Neural progenitor cell (in vitro differentiated cells): ENCODE measurements at regions not wholly inside any gene's neighbourhood (a gene's known extent, or its start where the extent isn't known, plus 50 kb on each side); places are given as distances from the start of the nearest gene placed in this dataset.

Source experiments
- DNase-seq: peaks from one replicate; pipeline ENCODE4 v3.0.0-alpha.2; 2016; ENCODE audit warnings: low spot score
- H2AFZ ChIP-seq: fragments of 200-600 bp; sonication (generic); replicated peaks from 2 replicates; pipeline ENCODE4 v1.6.1; 2016; ENCODE audit warnings: antibody characterized with exemption
- H3F3A ChIP-seq: fragments of 200-600 bp; sonication (generic); 2 replicates; pipeline ENCODE4 v1.6.1; 2016; ENCODE audit warnings: antibody characterized with exemption, low read depth
- H3K27ac ChIP-seq: fragments of 200-600 bp; sonication (generic); 2 replicates; pipeline ENCODE4 v1.5.1; 2016; ENCODE audit warnings: mild to moderate bottlenecking
- H3K27me3 ChIP-seq: fragments of 200-600 bp; sonication (generic); 2 replicates; pipeline ENCODE4 v1.6.1; 2016; ENCODE audit warnings: mild to moderate bottlenecking, moderate library complexity
- H3K36me3 ChIP-seq: fragments of 200-600 bp; sonication (generic); 2 replicates; pipeline ENCODE4 v1.5.1; 2016
- H3K4me1 ChIP-seq: fragments of 200-600 bp; sonication (generic); 2 replicates; pipeline ENCODE4 v1.6.1; 2016; ENCODE audit warnings: mixed run types
- H3K4me2 ChIP-seq: fragments of 200-600 bp; sonication (generic); 2 replicates; pipeline ENCODE4 v1.6.1; 2016
- H3K4me3 ChIP-seq: fragments of 200-600 bp; sonication (generic); 2 replicates; pipeline ENCODE4 v1.5.1; 2016
- H3K79me2 ChIP-seq: fragments of 200-600 bp; sonication (generic); 2 replicates; pipeline ENCODE4 v1.6.1; 2016; ENCODE audit warnings: low read depth
- H3K9ac ChIP-seq: fragments of 200-600 bp; sonication (generic); 2 replicates; pipeline ENCODE4 v1.6.1; 2016
- H3K9me3 ChIP-seq: fragments of 200-600 bp; sonication (generic); 2 replicates; pipeline ENCODE4 v1.5.1; 2016; ENCODE audit warnings: low read depth
- H4K20me1 ChIP-seq: fragments of 200-600 bp; sonication (generic); 2 replicates; pipeline ENCODE4 v1.6.1; 2016; ENCODE audit warnings: low read depth
- H3K27ac Mint-ChIP-seq: 3 replicates; pipeline ENCODE4 v1.8.0; 2021; ENCODE audit warnings: mixed read lengths
- H3K27me3 Mint-ChIP-seq: 2 replicates; pipeline ENCODE4 v1.8.0; 2022; ENCODE audit warnings: low read depth, mild to moderate bottlenecking, inconsistent platforms, moderate library complexity, mixed read lengths; ENCODE audit not compliant: insufficient read depth
- H3K36me3 Mint-ChIP-seq: 3 replicates; pipeline ENCODE4 v1.8.0; 2021; ENCODE audit warnings: mixed read lengths
- H3K4me1 Mint-ChIP-seq: 3 replicates; pipeline ENCODE4 v1.8.0; 2021; ENCODE audit warnings: mixed read lengths
- H3K4me3 Mint-ChIP-seq: 3 replicates; pipeline ENCODE4 v1.8.0; 2021; ENCODE audit warnings: mild to moderate bottlenecking, moderate library complexity, mixed read lengths
- H3K9me3 Mint-ChIP-seq: 3 replicates; pipeline ENCODE4 v1.8.0; 2020; ENCODE audit warnings: mixed read lengths
- CTCF ChIP-seq: fragments of 200-600 bp; sonication (generic); IDR thresholded peaks from 2 replicates; pipeline ENCODE4 v1.5.1; 2017; ENCODE audit warnings: antibody characterized with exemption, mild to moderate bottlenecking
- EZH2 ChIP-seq: fragments of 200-600 bp; sonication (generic); IDR thresholded peaks from 2 replicates; pipeline ENCODE4 v1.6.1; 2017; ENCODE audit warnings: antibody characterized with exemption, mild to moderate bottlenecking, moderate library complexity
- EZH2phosphoT487 ChIP-seq: fragments of 200-600 bp; sonication (generic); IDR thresholded peaks from 2 replicates; pipeline ENCODE4 v1.6.1; 2017; ENCODE audit warnings: antibody characterized with exemption

- Histone ChIP-seq H3K9me3 (no peaks in the 10 kb centered on the region), H3K9ac (no peak overlapping the region), H2AFZ (no peak overlapping the region), H3K27me3 (no peaks in the 10 kb centered on the region), H3K36me3 (no peaks in the 10 kb centered on the region), H3K27ac (no peak overlapping the region), H3K4me1 (peaks cover 7% of the 10 kb centered on the region), H3K79me2 (no peaks in the 10 kb centered on the region), H4K20me1 (no peaks in the 10 kb centered on the region), H3F3A (no peaks in the 10 kb centered on the region), H3K4me2 (no peak overlapping the region), H3K4me3 (no peak overlapping the region)
- H3K4me3 Mint-ChIP-seq: no peak overlapping the region
- H3K36me3 Mint-ChIP-seq: no peaks in the 10 kb centered on the region
- H3K27me3 Mint-ChIP-seq: no peaks in the 10 kb centered on the region
- no peaks in the 10 kb centered on the region for H3K9me3 Mint-ChIP-seq
- DNase-seq: no peak
- H3K4me1 Mint-ChIP-seq: peaks cover 19% of the 10 kb centered on the region
- no peak for TF ChIP-seq EZH2
- no peak for TF ChIP-seq EZH2phosphoT487
- TF ChIP-seq CTCF: no peak
- peak overlapping the region; percentile 0 for H3K27ac Mint-ChIP-seq
Observed at GRCh38 chr5:91670122-91670521, 287.0 kb upstream of the ARRDC3 start.

- H3K27ac ChIP-seq: no peak overlapping the region
- Mint-ChIP-seq H3K9me3 (no peaks in the 10 kb centered on the region), H3K27me3 (no peaks in the 10 kb centered on the region), H3K27ac (no peak overlapping the region), H3K4me3 (no peak overlapping the region), H3K4me1 (peaks cover 19% of the 10 kb centered on the region), H3K36me3 (no peaks in the 10 kb centered on the region)
- no peaks in the 10 kb centered on the region for H3K79me2 ChIP-seq
- H3F3A ChIP-seq: no peaks in the 10 kb centered on the region
- H3K9ac ChIP-seq: no peak overlapping the region
- TF ChIP-seq EZH2: no peak
- no peak for TF ChIP-seq EZH2phosphoT487
- TF ChIP-seq CTCF: no peak
- H2AFZ ChIP-seq: no peak overlapping the region
- H3K4me3 ChIP-seq: no peak overlapping the region
- no peak for DNase-seq
- no peaks in the 10 kb centered on the region for H3K36me3 ChIP-seq
- no peak overlapping the region for H3K4me2 ChIP-seq
- H4K20me1 ChIP-seq: no peaks in the 10 kb centered on the region
- H3K9me3 ChIP-seq: no peaks in the 10 kb centered on the region
- no peaks in the 10 kb centered on the region for H3K27me3 ChIP-seq
- peaks cover 7% of the 10 kb centered on the region for H3K4me1 ChIP-seq
Observed at GRCh38 chr5:91668261-91668660, 285.1 kb upstream of the ARRDC3 start.

GRCh38 chr5:91652678-91653077 lies 269.6 kb upstream of the ARRDC3 start:
- no peaks in the 10 kb centered on the region for H3K79me2 ChIP-seq
- DNase-seq: no peak
- no peaks in the 10 kb centered on the region for H3K27me3 ChIP-seq
- Mint-ChIP-seq H3K27me3 (peaks cover 3% of the 10 kb centered on the region), H3K4me3 (no peak overlapping the region), H3K36me3 (peaks cover 17% of the 10 kb centered on the region), H3K9me3 (peaks cover 59% of the 10 kb centered on the region), H3K27ac (no peak overlapping the region), H3K4me1 (no peaks in the 10 kb centered on the region)
- H3K4me2 ChIP-seq: no peak overlapping the region
- no peak for TF ChIP-seq EZH2phosphoT487
- no peak for TF ChIP-seq EZH2
- TF ChIP-seq CTCF: no peak
- no peaks in the 10 kb centered on the region for H3F3A ChIP-seq
- no peak overlapping the region for H3K27ac ChIP-seq
- H3K9me3 ChIP-seq: no peaks in the 10 kb centered on the region
- no peaks in the 10 kb centered on the region for H3K36me3 ChIP-seq
- no peaks in the 10 kb centered on the region for H3K4me1 ChIP-seq
- no peak overlapping the region for H3K9ac ChIP-seq
- no peaks in the 10 kb centered on the region for H4K20me1 ChIP-seq
- no peak overlapping the region for H2AFZ ChIP-seq
- no peak overlapping the region for H3K4me3 ChIP-seq

GRCh38 chr5:91651704-91652103 lies 268.6 kb upstream of the ARRDC3 start:
- H2AFZ ChIP-seq: no peak overlapping the region
- H3K27me3 Mint-ChIP-seq: peaks cover 7% of the 10 kb centered on the region
- H3F3A ChIP-seq: no peaks in the 10 kb centered on the region
- no peaks in the 10 kb centered on the region for H3K4me1 Mint-ChIP-seq
- no peaks in the 10 kb centered on the region for H3K79me2 ChIP-seq
- H3K36me3 Mint-ChIP-seq: peaks cover 19% of the 10 kb centered on the region
- H3K9me3 Mint-ChIP-seq: peaks cover 54% of the 10 kb centered on the region
- no peak overlapping the region for H3K4me3 Mint-ChIP-seq
- H3K27ac Mint-ChIP-seq: no peak overlapping the region
- no peak overlapping the region for H3K27ac ChIP-seq
- no peaks in the 10 kb centered on the region for H3K36me3 ChIP-seq
- no peak overlapping the region for H3K9ac ChIP-seq
- DNase-seq: no peak
- no peak overlapping the region for H3K4me2 ChIP-seq
- no peaks in the 10 kb centered on the region for H3K9me3 ChIP-seq
- TF ChIP-seq EZH2 (no peak), CTCF (no peak), EZH2phosphoT487 (no peak)
- H3K27me3 ChIP-seq: no peaks in the 10 kb centered on the region
- H3K4me1 ChIP-seq: no peaks in the 10 kb centered on the region
- no peak overlapping the region for H3K4me3 ChIP-seq
- H4K20me1 ChIP-seq: no peaks in the 10 kb centered on the region
